Neuronal stem cell (in vitro differentiated cells): ENCODE measurements at regions not wholly inside any gene's neighbourhood (a gene's known extent, or its start where the extent isn't known, plus 50 kb on each side); places are given as distances from the start of the nearest gene placed in this dataset.

Source experiments
- DNase-seq: peaks from one replicate; pipeline ENCODE4 v3.0.0-alpha.2; 2013; ENCODE audit warnings: low spot score
- H2AFZ ChIP-seq: one replicate; pipeline ENCODE4 v1.6.1; 2013; ENCODE audit warnings: mild to moderate bottlenecking, low read length, inconsistent platforms
- H2AK5ac ChIP-seq: 2 replicates; pipeline ENCODE4 v1.6.1; 2013; ENCODE audit warnings: low read depth, mild to moderate bottlenecking, inconsistent platforms, low read length, moderate library complexity, mixed read lengths
- H2BK120ac ChIP-seq: 2 replicates; pipeline ENCODE4 v1.6.1; 2013; ENCODE audit warnings: low read depth, mild to moderate bottlenecking, inconsistent platforms, low read length, moderate library complexity, mixed read lengths
- H2BK12ac ChIP-seq: one replicate; pipeline ENCODE4 v1.6.1; 2013; ENCODE audit warnings: low read length, inconsistent platforms
- H2BK15ac ChIP-seq: 2 replicates; pipeline ENCODE4 v1.6.1; 2013; ENCODE audit warnings: mild to moderate bottlenecking, low read length, inconsistent platforms, mixed read lengths
- H2BK5ac ChIP-seq: one replicate; pipeline ENCODE4 v1.6.1; 2013; ENCODE audit warnings: inconsistent platforms, mild to moderate bottlenecking, low read length, moderate library complexity
- H3K14ac ChIP-seq: one replicate; pipeline ENCODE4 v1.6.1; 2013; ENCODE audit warnings: low read length, inconsistent platforms
- H3K18ac ChIP-seq: 2 replicates; pipeline ENCODE4 v1.6.1; 2013; ENCODE audit warnings: low read length, inconsistent platforms
- H3K23ac ChIP-seq: 2 replicates; pipeline ENCODE4 v1.6.1; 2013; ENCODE audit warnings: low read depth, mild to moderate bottlenecking, mixed read lengths, low read length, inconsistent platforms; ENCODE audit not compliant: poor library complexity
- H3K27ac ChIP-seq: replicated peaks from 3 replicates; pipeline ENCODE4 v1.5.1; 2013; ENCODE audit warnings: low read length, inconsistent platforms
- H3K27me3 ChIP-seq, 3 experiments: 2 replicates each; pipeline ENCODE4 v1.6.1; 2013; ENCODE audit warnings: low read length in 3 of 3, mild to moderate bottlenecking in 2 of 3, inconsistent platforms in 1 of 3, low read depth in 1 of 3, mixed read lengths in 1 of 3, moderate library complexity in 1 of 3; ENCODE audit not compliant: control insufficient read depth in 3 of 3, insufficient read depth in 3 of 3
- H3K36me3 ChIP-seq, 2 donors: replicated peaks in 1 of 2; 2 replicates each; pipeline ENCODE4 v1.6.1; 2013; ENCODE audit warnings: low read length in 2 of 2; ENCODE audit not compliant: control insufficient read depth in 2 of 2, insufficient read depth in 2 of 2
- H3K4ac ChIP-seq: 2 replicates; pipeline ENCODE4 v1.6.1; 2013; ENCODE audit warnings: inconsistent platforms, mild to moderate bottlenecking, low read length, moderate library complexity
- H3K4me1 ChIP-seq, 2 donors: 1 replicate in 1 of 2; 2 replicates in 1 of 2; pipeline ENCODE4 v1.6.1; 2013; ENCODE audit warnings: low read length in 2 of 2, low read depth in 1 of 2; ENCODE audit not compliant: control insufficient read depth in 2 of 2, insufficient read depth in 1 of 2
- H3K4me2 ChIP-seq: one replicate; pipeline ENCODE4 v1.6.1; 2013; ENCODE audit warnings: mild to moderate bottlenecking, low read length, inconsistent platforms; ENCODE audit not compliant: insufficient read depth, poor library complexity, severe bottlenecking
- H3K4me3 ChIP-seq, 2 donors: 2 replicates each; pipeline ENCODE4 v1.5.1; 2013; ENCODE audit warnings: low read length in 2 of 2, mild to moderate bottlenecking in 2 of 2, inconsistent platforms in 1 of 2, moderate library complexity in 1 of 2
- H3K79me1 ChIP-seq: one replicate; pipeline ENCODE4 v1.6.1; 2013; ENCODE audit warnings: low read depth, mild to moderate bottlenecking, inconsistent platforms, low read length, moderate library complexity
- H3K9ac ChIP-seq: one replicate; pipeline ENCODE4 v1.6.1; 2013; ENCODE audit warnings: mild to moderate bottlenecking, low read depth, low read length, inconsistent platforms; ENCODE audit not compliant: poor library complexity
- H3K9me3 ChIP-seq, 2 donors: replicated peaks in 1 of 2; 2 replicates each; pipeline versions ENCODE3 to v1.6.1; 2013; ENCODE audit warnings: low read length in 2 of 2, mild to moderate bottlenecking in 2 of 2, inconsistent platforms in 1 of 2, low read depth in 1 of 2, mixed read lengths in 1 of 2, moderate library complexity in 1 of 2; ENCODE audit not compliant: control insufficient read depth in 2 of 2, insufficient read depth in 1 of 2
- H4K8ac ChIP-seq: one replicate; pipeline ENCODE4 v1.6.1; 2013; ENCODE audit warnings: low read depth, mild to moderate bottlenecking, inconsistent platforms, low read length, moderate library complexity
- H4K91ac ChIP-seq: one replicate; pipeline ENCODE4 v1.6.1; 2013; ENCODE audit warnings: low read length, low read depth, mild to moderate bottlenecking, inconsistent platforms; ENCODE audit not compliant: poor library complexity
- WGBS, 2 donors: extraction: QIAGEN DNeasy Blood & Tissue Kit; methylation state at CpG; one replicate each; pipeline ENCODE4 v1.1.7; 2013; ENCODE audit warnings: missing lambda C conversion rate in 2 of 2, mixed read lengths in 1 of 2; ENCODE audit not compliant: insufficient read length in 2 of 2, insufficient replicate concordance in 1 of 2; ENCODE audit errors: extremely low coverage in 2 of 2; 5-methylcytosine and 5-hydroxymethylcytosine counted together

DNA sequence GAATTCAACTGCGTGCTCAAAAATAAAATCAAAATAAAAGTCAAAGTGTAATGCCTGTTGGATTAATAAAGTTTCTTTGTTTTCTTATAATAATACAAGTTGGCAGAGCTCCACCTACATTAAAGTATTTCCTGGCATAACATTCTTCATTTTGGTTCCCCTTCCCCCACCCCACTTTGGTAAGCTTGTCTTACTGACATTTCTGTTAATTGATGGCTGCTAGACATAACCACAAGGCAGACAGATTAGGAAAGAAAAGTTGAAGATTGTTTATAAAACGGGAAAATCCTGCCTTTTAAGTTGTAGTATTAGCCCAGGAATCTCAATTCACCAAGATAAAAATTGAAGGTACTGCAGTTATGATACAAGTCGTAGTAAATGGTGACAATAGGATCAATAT lies 246.5 kb upstream of the RPS6KA3 start:
- Histone ChIP-seq H3K14ac (no peak overlapping the region), H2AFZ (no peak overlapping the region), H4K91ac (no peak overlapping the region), H3K4me1 (no peaks in the 10 kb centered on the region), H2BK15ac (no peak overlapping the region), H4K8ac (no peak overlapping the region), H3K18ac (no peak overlapping the region), H3K36me3 (no peaks in the 10 kb centered on the region), H2BK5ac (no peak overlapping the region), H3K79me1 (no peaks in the 10 kb centered on the region), H3K27me3 (no peaks in the 10 kb centered on the region), H3K4ac (no peak overlapping the region), H3K4me2 (no peak overlapping the region), H3K9me3 (no peaks in the 10 kb centered on the region), H3K4me3 (no peak overlapping the region), H3K9ac (no peak overlapping the region), H3K27ac (no peak overlapping the region), H3K23ac (no peak overlapping the region), H2AK5ac (no peak overlapping the region), H2BK120ac (no peak overlapping the region), H2BK12ac (no peak overlapping the region)
- no CpG with 5 or more reads among the region's 3 CpGs for WGBS, 2 donors
- DNase-seq, result no peak

DNA sequence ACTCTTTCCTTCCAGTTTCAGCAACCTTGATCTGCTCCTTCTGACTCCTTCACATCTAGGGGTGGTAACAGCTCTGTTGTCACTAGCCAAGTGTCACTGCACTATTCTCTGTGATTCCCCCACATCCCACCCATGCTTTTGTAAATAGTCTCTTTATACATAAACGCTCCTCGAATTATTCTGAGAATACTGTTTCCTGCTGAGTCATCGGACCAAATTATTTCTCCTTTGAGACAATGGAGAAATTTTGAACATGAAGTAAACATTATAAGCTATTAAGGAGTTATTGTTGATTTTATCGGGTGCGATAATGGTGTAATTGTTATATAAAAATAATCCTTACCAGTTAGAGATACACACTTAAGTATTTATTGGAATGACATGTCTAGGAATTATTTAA lies 245.1 kb upstream of the RPS6KA3 start:
- no peak overlapping the region for H3K4ac ChIP-seq

DNA sequence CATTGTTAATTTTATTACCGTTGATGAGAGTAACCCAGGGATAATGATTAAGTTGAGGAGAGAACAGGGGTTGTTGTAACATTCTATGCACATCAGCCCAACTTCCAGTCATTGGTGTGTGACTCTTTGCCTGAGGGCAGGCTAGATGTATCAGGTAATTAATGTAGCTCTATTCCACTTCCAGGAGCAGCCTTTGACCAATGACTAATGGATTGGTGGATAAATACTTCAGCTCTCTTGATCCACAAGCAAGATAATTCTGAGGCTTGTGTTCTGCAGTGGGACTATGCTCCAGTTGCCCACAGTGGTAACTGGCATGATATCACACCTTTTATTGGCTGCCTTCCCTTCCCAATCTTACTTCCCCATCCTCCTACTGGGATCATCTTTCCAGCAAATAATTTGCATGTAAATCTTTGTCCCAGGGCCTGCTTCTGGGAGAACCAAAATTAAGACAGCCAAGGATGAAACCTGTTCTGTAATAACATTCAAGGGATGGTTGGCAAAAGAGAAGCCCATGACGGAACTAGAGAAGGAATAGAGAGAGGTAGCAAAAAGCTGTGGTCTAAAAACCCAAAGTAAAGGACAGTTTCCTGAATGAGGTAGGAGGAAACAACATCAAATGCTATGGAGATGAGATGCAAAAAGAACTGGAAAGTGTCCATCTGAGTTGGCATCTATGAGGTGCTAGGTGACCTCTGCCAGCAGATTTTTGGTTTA lies 241.4 kb upstream of the RPS6KA3 start:
- no peak overlapping the region for H2BK5ac ChIP-seq
- WGBS, 2 donors, result no CpG with 5 or more reads among the region's 2 CpGs
- H3K23ac ChIP-seq, result no peak overlapping the region
- H2BK120ac ChIP-seq, result no peak overlapping the region
- no peak for DNase-seq
- H3K27ac ChIP-seq, result no peak overlapping the region
- H2AFZ ChIP-seq, result no peak overlapping the region
- no peak overlapping the region for H3K18ac ChIP-seq
- H2AK5ac ChIP-seq, result no peak overlapping the region
- no peak overlapping the region for H3K4me3 ChIP-seq
- no peak overlapping the region for H3K4me2 ChIP-seq
- no peaks in the 10 kb centered on the region for H3K27me3 ChIP-seq
- no peaks in the 10 kb centered on the region for H3K4me1 ChIP-seq
- H4K91ac ChIP-seq, result no peak overlapping the region
- no peak overlapping the region for H2BK15ac ChIP-seq
- H3K14ac ChIP-seq, result no peak overlapping the region
- H2BK12ac ChIP-seq, result no peak overlapping the region
- no peaks in the 10 kb centered on the region for H3K9me3 ChIP-seq
- no peaks in the 10 kb centered on the region for H3K79me1 ChIP-seq
- no peaks in the 10 kb centered on the region for H3K36me3 ChIP-seq
- H4K8ac ChIP-seq, result no peak overlapping the region
- H3K9ac ChIP-seq, result no peak overlapping the region
- no peak overlapping the region for H3K4ac ChIP-seq

More for the DNA sequence above, 245.1 kb upstream of the RPS6KA3 start:
- Histone ChIP-seq H4K91ac (no peak overlapping the region), H3K79me1 (no peaks in the 10 kb centered on the region), H2BK12ac (no peak overlapping the region), H3K4me2 (no peak overlapping the region), H3K4me3 (no peak overlapping the region), H2AK5ac (no peak overlapping the region), H3K27ac (no peak overlapping the region), H3K27me3 (no peaks in the 10 kb centered on the region), H3K9me3 (no peaks in the 10 kb centered on the region), H4K8ac (no peak overlapping the region), H3K36me3 (no peaks in the 10 kb centered on the region), H2BK5ac (no peak overlapping the region), H3K14ac (no peak overlapping the region), H2AFZ (no peak overlapping the region), H3K23ac (no peak overlapping the region), H3K4me1 (no peaks in the 10 kb centered on the region), H3K9ac (no peak overlapping the region), H3K18ac (no peak overlapping the region), H2BK120ac (no peak overlapping the region), H2BK15ac (no peak overlapping the region)
- no CpG with 5 or more reads among the region's 5 CpGs for WGBS, 2 donors
- no peak for DNase-seq

DNA sequence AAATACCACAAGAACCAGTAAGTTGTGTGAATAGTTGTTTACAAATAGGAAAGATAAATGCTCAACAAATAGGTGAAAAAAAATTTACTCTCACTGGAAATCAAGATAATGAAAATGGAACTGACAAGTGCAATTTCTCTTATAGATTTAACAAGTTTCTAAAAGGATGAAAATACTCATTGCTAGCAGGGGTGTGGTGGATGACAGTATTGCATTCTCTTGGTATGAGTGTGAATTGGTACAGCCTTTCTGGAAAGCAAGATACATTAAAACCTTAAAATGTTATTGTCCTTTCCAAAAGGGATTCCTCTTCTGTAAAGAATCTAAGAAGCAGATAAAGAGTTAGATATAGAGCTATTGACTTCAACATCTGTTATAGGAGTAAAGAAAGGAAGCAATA lies 240.0 kb upstream of the RPS6KA3 start:
- H3K27ac ChIP-seq, result no peak overlapping the region

More for the DNA sequence above, 240.0 kb upstream of the RPS6KA3 start:
- Histone ChIP-seq H3K4me2 (no peak overlapping the region), H3K4me1 (no peaks in the 10 kb centered on the region), H2BK5ac (no peak overlapping the region), H2BK120ac (no peak overlapping the region), H3K4ac (no peak overlapping the region), H3K9me3 (no peaks in the 10 kb centered on the region), H3K36me3 (no peaks in the 10 kb centered on the region), H2BK12ac (no peak overlapping the region), H3K27me3 (no peaks in the 10 kb centered on the region), H3K79me1 (no peaks in the 10 kb centered on the region), H2AK5ac (no peak overlapping the region), H2BK15ac (no peak overlapping the region), H4K8ac (no peak overlapping the region), H3K4me3 (no peak overlapping the region), H3K14ac (no peak overlapping the region), H3K23ac (no peak overlapping the region), H3K18ac (no peak overlapping the region), H3K9ac (no peak overlapping the region), H2AFZ (no peak overlapping the region), H4K91ac (no peak overlapping the region)
- DNase-seq, result no peak
